Osteoblast (primary cell): ENCODE measurements at regions not wholly inside any gene's neighbourhood (a gene's known extent, or its start where the extent isn't known, plus 50 kb on each side); places are given as distances from the start of the nearest gene placed in this dataset.

Source experiments
- DNase-seq: peaks from one replicate; pipeline ENCODE4 v3.0.0; 2011; ENCODE audit warnings: low spot score, mixed read lengths; ENCODE audit not compliant: insufficient read length; ENCODE audit errors: missing footprints
- H2AFZ ChIP-seq: 2 replicates; pipeline ENCODE4 v1.6.0; 2011; ENCODE audit warnings: mild to moderate bottlenecking, low read length
- H3K27ac ChIP-seq: 2 replicates; pipeline ENCODE4 v1.5.1; 2011; ENCODE audit warnings: mild to moderate bottlenecking, low read depth, low read length, moderate library complexity
- H3K27me3 ChIP-seq: 2 replicates; pipeline ENCODE4 v1.6.0; 2012; ENCODE audit warnings: mild to moderate bottlenecking, control low read depth, inconsistent platforms, low read length, moderate library complexity; ENCODE audit not compliant: insufficient read depth
- H3K36me3 ChIP-seq: 2 replicates; pipeline ENCODE4 v1.5.1; 2011; ENCODE audit warnings: mild to moderate bottlenecking, low read length, control low read depth, moderate library complexity; ENCODE audit not compliant: insufficient read depth
- H3K4me1 ChIP-seq: 2 replicates; pipeline ENCODE4 v1.5.1; 2011; ENCODE audit warnings: mild to moderate bottlenecking, low read length, control low read depth, moderate library complexity; ENCODE audit not compliant: insufficient read depth
- H3K4me2 ChIP-seq: 2 replicates; pipeline ENCODE4 v1.6.0; 2011; ENCODE audit warnings: mild to moderate bottlenecking, low read length; ENCODE audit not compliant: insufficient read depth
- H3K4me3 ChIP-seq: fragments of 200-600 bp; sonication (generic); 3 replicates; pipeline ENCODE4 v1.5.1; 2012; ENCODE audit warnings: mild to moderate bottlenecking, low read length, inconsistent platforms; ENCODE audit not compliant: insufficient read depth
- H3K79me2 ChIP-seq: 2 replicates; pipeline ENCODE4 v1.6.0; 2012; ENCODE audit warnings: mild to moderate bottlenecking, low read length, control low read depth, inconsistent platforms; ENCODE audit not compliant: insufficient read depth
- H3K9me3 ChIP-seq: 2 replicates; pipeline ENCODE4 v1.5.1; 2011; ENCODE audit warnings: low read depth, low read length, control low read depth
- H4K20me1 ChIP-seq: 2 replicates; pipeline ENCODE4 v1.6.0; 2012; ENCODE audit warnings: mild to moderate bottlenecking, low read length, control low read depth; ENCODE audit not compliant: insufficient read depth
- CTCF ChIP-seq: IDR thresholded peaks from 2 replicates; pipeline ENCODE4 v1.5.1; 2011; ENCODE audit warnings: mild to moderate bottlenecking, low read depth, low read length, moderate library complexity; ENCODE audit errors: extremely low read depth

GRCh38 chr6:100136590-100136989 lies 142.6 kb upstream of the MCHR2 start:
- TF ChIP-seq CTCF: no peak
- no peaks in the 10 kb centered on the region for H3K79me2 ChIP-seq
- peaks cover 4% of the 10 kb centered on the region for H3K9me3 ChIP-seq
- H2AFZ ChIP-seq: no peak overlapping the region
- H3K4me1 ChIP-seq: no peaks in the 10 kb centered on the region
- DNase-seq: no peak
- no peak overlapping the region for H3K4me2 ChIP-seq
- H3K27me3 ChIP-seq: peaks cover 5% of the 10 kb centered on the region
- no peak overlapping the region for H3K4me3 ChIP-seq
- no peak overlapping the region for H3K27ac ChIP-seq
- H4K20me1 ChIP-seq: no peaks in the 10 kb centered on the region
- no peaks in the 10 kb centered on the region for H3K36me3 ChIP-seq

GRCh38 chr6:100135977-100136376 lies 142.0 kb upstream of the MCHR2 start:
- no peak overlapping the region for H2AFZ ChIP-seq
- no peak overlapping the region for H3K4me2 ChIP-seq
- H3K36me3 ChIP-seq: no peaks in the 10 kb centered on the region
- H3K9me3 ChIP-seq: peaks cover 4% of the 10 kb centered on the region
- H3K27me3 ChIP-seq: peaks cover 7% of the 10 kb centered on the region
- H3K4me3 ChIP-seq: no peak overlapping the region
- H3K79me2 ChIP-seq: no peaks in the 10 kb centered on the region
- DNase-seq: no peak
- no peaks in the 10 kb centered on the region for H3K4me1 ChIP-seq
- no peak for TF ChIP-seq CTCF
- no peak overlapping the region for H3K27ac ChIP-seq
- H4K20me1 ChIP-seq: no peaks in the 10 kb centered on the region

- Histone ChIP-seq H3K4me3 (no peak overlapping the region), H3K36me3 (no peaks in the 10 kb centered on the region), H3K9me3 (peaks cover 4% of the 10 kb centered on the region), H3K79me2 (no peaks in the 10 kb centered on the region), H3K27ac (no peak overlapping the region), H4K20me1 (no peaks in the 10 kb centered on the region), H3K4me2 (no peak overlapping the region), H2AFZ (no peak overlapping the region), H3K27me3 (peaks cover 7% of the 10 kb centered on the region), H3K4me1 (no peaks in the 10 kb centered on the region)
- TF ChIP-seq CTCF: no peak
- peak; percentile 82 for DNase-seq
These were observed 140.7 kb upstream of the MCHR2 start for GRCh38 chr6:100134703-100135102.

GRCh38 chr6:100134297-100134696 lies 140.3 kb upstream of the MCHR2 start:
- no peak overlapping the region for H3K27ac ChIP-seq

More at GRCh38 chr6:100134297-100134696, 140.3 kb upstream of the MCHR2 start:
- H3K4me2 ChIP-seq: no peak overlapping the region
- no peaks in the 10 kb centered on the region for H3K4me1 ChIP-seq
- no peaks in the 10 kb centered on the region for H3K79me2 ChIP-seq
- peaks cover 7% of the 10 kb centered on the region for H3K27me3 ChIP-seq
- no peaks in the 10 kb centered on the region for H4K20me1 ChIP-seq
- H2AFZ ChIP-seq: no peak overlapping the region
- no peak for TF ChIP-seq CTCF
- peaks cover 4% of the 10 kb centered on the region for H3K9me3 ChIP-seq
- DNase-seq: no peak
- H3K36me3 ChIP-seq: no peaks in the 10 kb centered on the region
- H3K4me3 ChIP-seq: no peak overlapping the region
